Kasumi-1 (cell line): ENCODE measurements at regions not wholly inside any gene's neighbourhood (a gene's known extent, or its start where the extent isn't known, plus 50 kb on each side); places are given as distances from the start of the nearest gene placed in this dataset.

ENCODE experiments used
- DNase-seq, 2 experiments: peaks; one replicate each; lab custom pipeline; 2025; lab: John Stamatoyannopoulos, UW

- DNase-seq: no peak
Observed at GRCh38 chr5:77948476-77948875, 172.3 kb upstream of the TBCA start.

DNA sequence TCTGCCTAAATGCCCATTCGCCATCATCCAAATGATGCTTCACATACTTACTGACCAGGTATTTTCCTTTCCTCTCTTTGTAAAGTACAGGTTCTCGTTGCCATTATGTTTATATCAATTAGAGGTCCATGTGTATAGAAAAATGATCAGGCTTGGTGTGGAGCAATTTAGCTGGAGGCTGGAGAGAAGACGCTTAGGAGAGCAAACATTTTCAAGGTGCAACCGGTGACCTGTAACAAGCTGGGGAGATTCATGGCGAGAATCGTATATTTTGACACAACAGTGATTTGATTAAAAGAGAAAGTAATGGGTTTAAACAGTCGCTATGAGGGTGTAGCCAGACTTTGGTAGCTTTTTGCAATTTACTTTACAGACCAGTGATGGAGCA is 170.9 kb upstream of the TBCA start:
- no peak for DNase-seq

GRCh38 chr5:77946381-77947040 is 170.4 kb upstream of the TBCA start:
- DNase-seq: no peak

- no peak for DNase-seq
Observed at GRCh38 chr5:77945874-77946273, 169.7 kb upstream of the TBCA start.

DNA sequence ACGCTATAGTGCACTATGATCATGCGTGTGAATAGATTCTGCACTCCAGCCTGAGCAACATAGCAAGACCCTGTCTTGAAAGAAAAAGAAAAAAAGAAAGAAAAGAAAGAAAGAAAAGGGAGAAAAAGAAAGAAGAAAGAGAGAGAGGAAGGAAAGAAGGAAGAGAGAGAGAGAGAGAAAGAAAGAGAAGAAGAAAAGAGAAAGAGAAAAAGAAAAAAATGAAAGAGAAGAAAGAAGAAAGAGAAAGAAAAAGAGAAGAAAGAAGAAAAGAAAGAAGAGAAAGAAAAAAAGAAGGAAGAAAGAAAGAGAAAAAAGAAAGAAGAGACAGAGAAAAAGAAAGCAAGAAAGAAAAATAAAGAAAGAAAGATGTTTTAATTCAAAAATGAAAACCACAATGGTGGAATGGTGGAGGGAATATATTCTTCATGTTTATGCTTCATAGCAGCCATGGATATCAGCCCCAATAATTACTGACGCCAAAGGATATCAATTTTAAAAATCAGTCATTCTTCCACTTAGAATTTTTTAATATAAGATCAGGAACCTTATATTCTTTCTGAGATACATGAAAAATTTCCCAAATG is 168.7 kb upstream of the TBCA start:
- DNase-seq: no peak

DNA sequence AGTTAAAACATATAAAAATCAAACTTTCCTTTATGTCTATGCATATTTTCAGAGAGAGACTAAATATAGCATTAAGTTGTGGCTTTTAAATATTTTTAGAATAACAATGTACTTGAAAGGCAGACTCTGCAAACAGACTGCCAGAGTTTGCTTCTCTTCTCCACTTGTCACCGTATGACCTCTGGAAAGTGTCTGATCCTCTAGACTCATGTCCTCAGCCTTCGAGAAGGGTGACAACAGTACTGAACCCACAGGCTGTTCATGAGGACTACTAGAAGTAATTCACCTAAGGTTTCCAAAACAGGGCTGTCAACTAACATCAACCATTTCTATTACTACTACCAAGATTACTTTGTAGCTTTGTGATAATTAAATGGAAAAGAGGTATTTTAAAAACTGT is 167.7 kb upstream of the TBCA start:
- DNase-seq: no peak

GRCh38 chr5:77942578-77943239 is 166.6 kb upstream of the TBCA start:
- no peak for DNase-seq

DNA sequence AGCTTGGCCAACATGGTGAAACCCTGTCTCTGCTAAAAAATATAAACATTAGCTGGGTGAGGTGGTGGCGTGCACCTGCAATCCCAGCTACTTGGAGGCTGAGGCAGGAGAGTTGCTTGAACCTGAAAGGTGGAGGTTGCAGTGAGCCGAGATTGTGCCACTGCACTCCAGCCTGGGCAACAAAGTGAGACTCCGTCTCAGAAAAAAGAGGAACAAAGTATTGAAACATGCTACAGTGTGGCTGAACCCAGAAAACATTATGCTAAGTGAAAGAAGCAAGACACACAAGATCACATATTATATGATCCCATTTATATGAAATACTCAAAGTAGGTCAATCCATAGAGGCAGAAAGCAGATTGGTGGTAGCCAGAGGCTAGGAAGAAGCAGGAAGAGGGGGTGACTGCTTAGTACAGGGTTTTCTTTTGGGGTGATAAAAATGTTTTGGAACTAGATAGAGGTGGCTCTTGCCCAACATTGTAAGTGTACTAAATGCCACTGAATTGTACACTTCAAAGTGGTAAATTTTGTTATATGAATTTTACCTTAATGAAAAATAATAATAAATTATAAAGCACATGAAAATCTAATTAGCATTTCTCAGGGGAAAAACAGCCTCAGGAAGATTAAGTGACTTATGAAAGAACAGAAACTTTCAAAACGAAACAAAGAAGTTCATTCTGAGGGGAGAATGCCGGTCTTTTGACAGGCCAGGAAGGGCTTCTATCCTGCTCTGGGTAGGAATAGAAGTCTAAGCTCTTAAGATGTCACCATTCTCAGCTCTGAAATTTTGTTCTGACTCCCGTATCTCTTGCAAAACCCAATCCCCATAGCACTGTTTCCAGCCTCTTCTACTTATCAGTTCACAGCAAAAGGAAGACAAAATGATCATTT is 161.1 kb upstream of the TBCA start:
- peak; percentile 25 to 27 for DNase-seq

DNA sequence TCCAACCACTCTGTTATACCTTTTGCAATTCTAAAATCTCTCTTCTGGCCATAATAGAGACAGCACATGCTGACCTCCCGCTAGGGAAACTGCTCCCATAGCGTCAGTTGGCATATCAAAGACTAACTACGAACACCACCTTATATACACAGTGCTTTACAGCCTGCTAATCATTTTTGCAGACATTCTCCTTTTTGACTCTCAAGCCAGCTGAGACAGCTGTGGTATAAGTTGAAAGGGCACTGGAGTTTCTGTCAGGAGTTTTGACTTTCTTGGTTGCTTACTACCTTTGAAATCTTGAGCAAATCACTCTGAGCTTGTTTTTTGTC is 160.2 kb upstream of the TBCA start:
- no peak for DNase-seq

- DNase-seq: peak; percentile 73 to 82
Observed at GRCh38 chr5:77935506-77936364, 159.6 kb upstream of the TBCA start.

DNA sequence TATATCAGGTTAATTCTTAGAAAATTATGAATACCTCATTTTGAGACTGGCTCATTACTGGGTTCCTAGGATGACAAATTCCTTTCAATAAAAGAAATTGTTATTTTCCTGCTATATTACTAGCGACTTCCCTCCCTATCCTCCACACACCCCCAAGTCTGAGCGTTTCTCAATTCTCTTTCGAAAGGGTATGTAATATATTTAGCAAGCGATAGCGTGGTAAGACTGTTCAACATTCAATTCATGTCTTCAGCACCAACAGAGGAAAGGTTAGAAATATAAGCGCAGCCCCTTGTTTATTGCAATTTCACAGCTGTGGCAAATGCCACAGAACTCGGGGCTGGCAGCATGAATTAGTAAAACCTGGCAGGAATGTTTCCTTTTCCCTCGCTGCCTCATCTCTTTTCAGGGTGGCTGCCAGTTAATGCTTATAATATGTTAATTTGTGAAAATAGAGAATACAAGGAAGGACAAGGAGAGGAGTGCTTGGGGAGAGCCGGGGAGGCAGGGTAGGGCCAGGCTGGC is 152.7 kb upstream of the TBCA start:
- no peak for DNase-seq

- DNase-seq: no peak
Observed at GRCh38 chr5:77926337-77926736, 150.2 kb upstream of the TBCA start.

GRCh38 chr5:77925503-77925902 is 149.4 kb upstream of the TBCA start:
- no peak for DNase-seq

DNA sequence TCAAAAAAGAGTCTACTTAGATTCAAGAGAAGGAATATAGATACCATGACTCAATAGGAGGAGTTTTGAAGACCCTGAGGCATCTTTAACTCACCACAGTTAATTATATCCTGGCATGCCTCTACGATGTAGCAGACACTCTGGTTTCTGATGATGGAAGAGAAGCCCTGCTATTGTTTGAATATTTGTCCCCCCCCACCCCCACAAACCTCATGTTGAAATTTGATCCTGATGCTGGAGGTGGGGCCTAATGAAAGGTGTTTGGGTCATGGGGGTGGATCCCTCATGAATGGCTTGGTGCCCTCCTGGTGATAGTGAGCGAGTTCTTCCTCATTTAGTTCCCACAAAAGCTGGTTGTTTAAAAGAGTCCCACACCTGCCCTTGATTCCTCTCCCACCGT is 147.9 kb upstream of the TBCA start:
- DNase-seq: no peak

DNA sequence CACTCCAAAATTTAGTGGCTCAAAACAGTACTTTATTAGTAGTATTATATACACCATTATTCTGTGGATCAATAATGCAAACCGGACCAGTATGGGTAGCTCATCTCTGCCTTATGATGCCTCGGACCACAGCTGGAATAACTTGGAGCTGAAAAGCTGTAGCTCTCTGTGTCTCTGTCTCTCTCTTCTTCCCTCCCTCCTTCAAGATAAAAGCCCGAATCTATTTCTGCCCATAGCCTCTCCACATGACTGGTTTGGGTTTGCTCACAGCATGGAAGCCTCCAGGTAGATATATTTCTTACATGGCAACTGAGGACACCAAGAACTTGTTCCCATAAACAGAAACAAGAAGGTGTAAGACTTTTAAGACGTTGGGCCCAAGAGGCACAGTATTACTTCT is 147.5 kb upstream of the TBCA start:
- no peak for DNase-seq

GRCh38 chr5:77921094-77921768 is 145.1 kb upstream of the TBCA start:
- DNase-seq: no peak

DNA sequence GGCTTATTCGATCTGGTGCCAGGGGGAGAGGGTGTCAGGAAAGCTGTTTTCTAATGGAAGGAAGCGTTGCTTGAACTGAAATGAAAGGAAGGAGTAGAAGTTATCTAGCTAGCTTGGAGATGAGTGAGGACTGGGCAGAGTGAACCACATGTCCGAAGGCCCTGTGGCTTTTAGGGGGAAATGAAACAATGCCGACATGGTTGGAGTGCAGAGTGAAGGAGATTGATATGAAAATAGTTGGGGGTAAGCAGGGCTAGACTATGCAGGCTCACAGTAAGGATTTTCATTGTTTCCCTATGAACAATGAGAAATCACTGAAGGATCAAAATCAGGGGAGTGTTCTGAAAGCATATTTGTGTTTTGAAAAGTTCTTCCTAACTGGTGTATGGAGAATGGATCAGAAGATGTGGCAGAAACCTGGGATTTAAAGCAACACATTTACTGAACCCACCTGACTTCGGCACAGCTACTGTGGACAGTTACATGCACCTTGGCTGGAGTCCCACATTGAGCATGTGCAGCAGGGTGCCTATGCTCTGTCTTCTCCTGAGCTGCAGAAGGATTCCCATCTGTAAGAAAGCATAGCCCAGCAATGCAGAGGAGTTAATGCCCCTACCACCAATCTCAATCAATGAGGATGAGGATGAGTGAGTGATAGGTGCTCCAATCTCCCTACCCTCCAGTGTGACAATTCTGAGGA is 144.4 kb upstream of the TBCA start:
- no peak for DNase-seq

DNA sequence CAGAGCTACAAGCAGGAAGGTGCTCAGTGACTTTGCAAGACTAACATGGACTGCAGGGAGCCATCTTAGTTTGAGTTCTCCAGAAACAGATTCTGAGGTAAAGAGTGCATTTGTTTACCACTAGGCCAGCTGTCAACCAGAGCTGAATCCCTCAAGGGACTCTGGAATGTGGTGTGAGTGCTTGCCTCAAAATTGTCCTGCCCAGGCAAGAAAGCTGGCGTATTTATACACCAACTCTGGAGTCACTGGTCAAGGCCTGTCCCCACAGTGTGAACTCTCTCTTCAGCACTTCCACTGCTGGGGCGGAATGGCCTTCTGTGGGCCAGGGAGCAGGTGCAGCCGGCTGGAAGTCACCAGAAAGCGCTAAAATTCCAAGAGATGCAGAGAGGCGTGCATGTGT is 139.2 kb upstream of the TBCA start:
- no peak for DNase-seq

DNA sequence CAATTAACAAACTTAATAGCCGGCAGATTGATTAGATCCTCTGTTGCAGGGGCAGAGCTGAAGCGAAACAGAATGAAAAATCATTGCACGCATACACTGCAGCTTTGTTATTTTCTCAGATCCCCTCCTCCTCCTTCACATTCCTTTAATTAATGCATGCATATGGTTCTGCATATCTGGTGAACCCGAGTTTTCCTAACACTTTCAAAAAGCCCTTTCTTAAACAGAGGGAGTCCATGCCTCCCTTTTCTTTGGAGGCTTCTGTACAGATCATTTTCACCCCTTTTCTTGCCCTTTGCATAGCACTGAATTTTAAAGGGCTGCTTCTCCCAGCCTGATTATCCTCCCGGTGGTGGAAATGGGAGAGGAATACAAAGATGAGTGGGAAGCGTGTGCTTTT is 136.6 kb upstream of the TBCA start:
- DNase-seq: no peak

DNA sequence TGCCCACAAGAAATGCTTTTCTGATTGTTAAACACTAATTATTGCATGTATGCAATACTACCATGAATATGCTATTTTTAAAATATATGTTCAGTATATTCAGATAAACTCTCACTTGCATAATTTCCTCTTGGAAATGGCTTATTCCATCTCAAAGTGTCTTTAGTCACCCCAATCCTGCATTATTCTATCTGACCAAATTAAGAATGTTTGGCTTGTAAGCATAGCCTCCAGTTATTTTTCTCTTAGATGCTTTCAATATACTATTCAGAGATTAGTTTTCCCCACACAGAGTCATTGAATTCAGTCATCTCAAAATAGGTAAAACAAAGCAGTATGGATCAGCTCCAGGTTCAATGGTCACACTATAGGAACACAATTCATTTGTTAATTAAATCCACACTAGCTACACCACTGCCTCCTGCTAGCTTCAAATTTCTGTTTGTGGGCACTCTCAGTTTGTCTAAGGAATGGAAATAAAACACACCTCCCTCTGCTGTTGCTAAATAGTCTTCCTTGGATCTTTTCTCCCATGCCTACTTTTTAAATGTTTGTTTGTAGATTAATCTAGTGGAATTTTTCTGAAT is 134.6 kb upstream of the TBCA start:
- no peak for DNase-seq
